Activated T-helper 2 cell treated with anti-CD3 and anti-CD28 coated beads, Interferon-gamma antibody, Interleukin-2, Interleukin-4, amounts not matched to agents 10 μg/mL and 5 μg/mL and 100 μg/mL, durations not matched to agents 14 hours and 24 hours and 36 hours (primary cell): ENCODE measurements at regions not wholly inside any gene's neighbourhood (a gene's known extent, or its start where the extent isn't known, plus 50 kb on each side); places are given as distances from the start of the nearest gene placed in this dataset.
"Not testable (repeated sequence)": the region's sequence is repeated elsewhere in the genome, so short reads cannot be mapped to it uniquely, and the experiment has no call there.

Source experiments
- DNase-seq: peaks from one replicate; pipeline ENCODE4 v3.0.0; 2021; ENCODE audit warnings: low spot score
- H3K27ac Mint-ChIP-seq: one replicate; pipeline ENCODE4 v1.8.0; 2021; ENCODE audit warnings: mixed read lengths
- H3K27me3 Mint-ChIP-seq: one replicate; pipeline ENCODE4 v1.8.0; 2021; ENCODE audit warnings: low read depth, mixed read lengths
- H3K36me3 Mint-ChIP-seq: one replicate; pipeline ENCODE4 v1.8.0; 2021; ENCODE audit warnings: low read depth, mixed read lengths
- H3K4me1 Mint-ChIP-seq: one replicate; pipeline ENCODE4 v1.8.0; 2021; ENCODE audit warnings: low read depth, mixed read lengths
- H3K4me3 Mint-ChIP-seq: one replicate; pipeline ENCODE4 v1.8.0; 2021; ENCODE audit warnings: low read depth, mild to moderate bottlenecking, moderate library complexity, mixed read lengths
- H3K9me3 Mint-ChIP-seq: one replicate; pipeline ENCODE4 v1.8.0; 2021; ENCODE audit warnings: mixed read lengths
- intact Hi-C: fragments of 100-400 bp; cut with micrococcal nuclease; formaldehyde crosslinking; loops from one replicate; pipeline ENCODE4 v1.15.1; 2023

DNA sequence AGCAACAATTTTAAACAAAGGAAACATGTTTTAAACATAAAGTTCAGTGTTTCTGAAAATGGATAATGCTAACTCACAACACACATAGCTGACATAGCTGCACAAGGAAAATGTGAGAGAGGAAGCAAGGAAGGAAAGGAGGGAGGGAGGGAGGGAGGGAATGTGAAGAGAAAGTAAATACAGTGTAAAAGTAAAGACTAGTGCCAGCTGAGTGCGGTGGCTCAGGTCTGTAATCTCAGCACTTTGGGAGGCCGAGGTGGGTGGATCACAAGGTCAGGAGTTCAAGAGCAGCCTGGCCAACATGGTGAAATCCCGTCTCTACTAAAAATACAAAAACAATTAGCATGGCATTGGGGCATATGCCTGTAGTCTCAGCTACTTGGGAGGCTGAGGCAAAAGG is 373.7 kb upstream of the CXADR start:
- intact Hi-C loops, H3K27ac Mint-ChIP-seq, H3K36me3 Mint-ChIP-seq, H3K4me1 Mint-ChIP-seq, DNase-seq, H3K27me3 Mint-ChIP-seq: not testable (repeated sequence)
- peak overlapping the region; percentile 18 for H3K4me3 Mint-ChIP-seq
- peaks cover 33% of the 10 kb centered on the region for H3K9me3 Mint-ChIP-seq

DNA sequence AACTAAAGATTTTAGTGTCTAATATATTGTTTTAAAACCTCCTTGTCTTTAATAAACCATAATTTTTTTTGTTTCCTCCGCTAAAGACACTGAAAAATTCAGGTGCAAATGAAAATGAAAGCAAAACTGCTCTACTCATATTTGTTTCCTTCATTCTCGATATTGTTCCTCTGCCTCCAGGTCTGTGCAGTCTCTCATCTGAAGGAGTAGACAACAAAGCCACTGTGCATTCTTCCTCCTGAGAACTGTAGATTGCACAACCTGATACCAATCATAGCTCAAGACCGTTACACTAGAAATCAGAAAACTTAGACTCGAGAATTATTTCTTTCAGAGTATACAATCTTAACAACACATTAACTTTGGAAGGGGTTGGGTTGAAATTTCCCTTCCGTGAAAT is 373.1 kb upstream of the CXADR start:
- Mint-ChIP-seq H3K9me3 (peaks cover 33% of the 10 kb centered on the region), H3K27me3 (no peaks in the 10 kb centered on the region), H3K27ac (no peak overlapping the region), H3K4me3 (peak overlapping the region; percentile 65), H3K36me3 (no peaks in the 10 kb centered on the region), H3K4me1 (peaks cover 2% of the 10 kb centered on the region)
- no peak for DNase-seq
- intact Hi-C loops, result loop anchor here (10.0 kb wide), 1 partner anchor 65 kb away; no protein-coding TSS in a partner anchor

DNA sequence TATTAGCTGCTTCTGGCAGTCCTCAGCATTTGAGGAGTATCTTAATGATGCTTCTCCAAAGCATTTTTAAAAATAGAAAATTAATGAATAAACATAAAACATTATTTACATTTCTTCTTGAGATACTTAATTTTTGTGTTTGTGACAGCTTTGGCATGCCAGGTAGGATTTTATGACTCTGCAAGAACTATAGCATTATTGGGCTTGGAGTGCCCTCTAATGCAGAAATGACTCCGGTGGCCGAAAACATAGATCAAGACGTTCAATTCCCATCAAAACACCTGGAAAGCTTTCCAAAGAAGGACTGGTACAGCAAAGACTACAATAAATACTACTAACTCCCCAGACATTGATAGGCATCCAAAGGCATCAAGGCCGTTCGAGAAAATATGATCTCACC is 366.4 kb upstream of the CXADR start:
- H3K4me3 Mint-ChIP-seq, result no peak overlapping the region

DNA sequence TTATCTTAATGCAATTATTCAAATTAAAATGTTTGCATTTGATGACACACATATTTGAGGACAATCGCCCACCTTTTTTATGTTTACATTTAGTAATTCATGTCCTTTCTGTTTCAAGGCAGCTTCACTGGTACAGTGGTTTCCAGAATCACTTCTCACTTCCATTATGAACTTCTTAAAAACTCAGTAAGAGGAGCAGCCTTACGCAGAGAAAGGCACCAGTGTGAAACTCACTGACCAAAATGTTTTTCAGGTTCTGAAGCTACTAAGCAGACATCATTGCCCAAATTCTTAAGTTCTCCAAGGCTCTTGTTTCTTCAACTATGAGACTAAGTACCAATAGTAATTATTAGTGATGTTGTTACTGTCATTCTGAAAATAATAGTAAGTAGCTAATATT is 353.1 kb upstream of the CXADR start:
- DNase-seq, result no peak
- intact Hi-C loops, result no loop called here
- Mint-ChIP-seq H3K27me3 (no peaks in the 10 kb centered on the region), H3K36me3 (no peaks in the 10 kb centered on the region), H3K4me1 (no peaks in the 10 kb centered on the region), H3K9me3 (peaks cover 20% of the 10 kb centered on the region), H3K4me3 (no peak overlapping the region), H3K27ac (no peak overlapping the region)

More for the DNA sequence above, 366.4 kb upstream of the CXADR start:
- no peaks in the 10 kb centered on the region for H3K27me3 Mint-ChIP-seq
- no peaks in the 10 kb centered on the region for H3K4me1 Mint-ChIP-seq
- peaks cover 34% of the 10 kb centered on the region for H3K9me3 Mint-ChIP-seq
- no peak for DNase-seq
- intact Hi-C loops, result loop anchor here (10.0 kb wide), 1 partner anchor 58 kb away; no protein-coding TSS in a partner anchor
- no peak overlapping the region for H3K27ac Mint-ChIP-seq
- no peaks in the 10 kb centered on the region for H3K36me3 Mint-ChIP-seq

DNA sequence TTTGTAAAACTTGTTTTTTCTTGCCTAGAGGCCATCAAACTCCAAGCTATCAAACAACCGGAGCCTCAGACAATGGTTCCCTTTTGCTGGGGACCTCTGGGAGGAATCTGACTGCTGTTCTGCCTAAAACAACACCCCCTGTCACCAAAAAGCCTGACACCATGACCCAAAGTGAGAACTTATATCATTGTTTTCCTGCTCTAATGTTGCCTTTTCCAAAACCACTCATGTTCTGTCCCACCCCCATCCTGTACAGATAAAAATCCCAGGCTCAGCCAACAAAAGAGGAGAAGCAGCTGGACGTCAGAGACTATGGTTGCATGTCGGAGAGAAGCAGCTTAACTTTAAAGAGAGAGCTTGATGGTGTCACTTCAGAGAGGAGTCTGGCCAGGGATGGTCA is 327.2 kb upstream of the CXADR start:
- Mint-ChIP-seq H3K27me3 (no peaks in the 10 kb centered on the region), H3K27ac (no peak overlapping the region), H3K9me3 (peaks cover 64% of the 10 kb centered on the region), H3K4me3 (no peak overlapping the region), H3K36me3 (no peaks in the 10 kb centered on the region), H3K4me1 (no peaks in the 10 kb centered on the region)
- no peak for DNase-seq
- intact Hi-C loops, result no loop called here

DNA sequence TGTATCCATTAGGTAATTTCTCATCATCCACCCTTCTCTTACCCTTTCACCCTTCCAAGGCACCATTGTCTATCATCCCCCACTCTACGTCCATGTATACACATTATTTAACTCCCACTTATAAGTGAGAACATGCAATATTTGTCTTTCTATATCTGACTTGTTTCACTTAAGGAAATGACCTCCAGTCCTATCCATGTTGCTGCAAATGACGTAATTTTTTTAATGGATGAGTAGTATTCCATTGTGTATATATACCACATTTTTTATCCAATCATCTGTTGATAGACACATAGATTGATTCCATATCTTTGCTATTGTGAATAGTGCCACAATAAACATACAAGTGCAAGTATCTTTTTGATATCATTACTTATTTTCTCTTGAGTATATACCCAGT is 322.9 kb upstream of the CXADR start:
- peaks cover 70% of the 10 kb centered on the region for H3K9me3 Mint-ChIP-seq
- no peak overlapping the region for H3K27ac Mint-ChIP-seq
- no peaks in the 10 kb centered on the region for H3K27me3 Mint-ChIP-seq
- intact Hi-C loops, result no loop called here
- DNase-seq, result no peak
- no peaks in the 10 kb centered on the region for H3K36me3 Mint-ChIP-seq
- H3K4me1 Mint-ChIP-seq, result no peaks in the 10 kb centered on the region
- H3K4me3 Mint-ChIP-seq, result no peak overlapping the region

DNA sequence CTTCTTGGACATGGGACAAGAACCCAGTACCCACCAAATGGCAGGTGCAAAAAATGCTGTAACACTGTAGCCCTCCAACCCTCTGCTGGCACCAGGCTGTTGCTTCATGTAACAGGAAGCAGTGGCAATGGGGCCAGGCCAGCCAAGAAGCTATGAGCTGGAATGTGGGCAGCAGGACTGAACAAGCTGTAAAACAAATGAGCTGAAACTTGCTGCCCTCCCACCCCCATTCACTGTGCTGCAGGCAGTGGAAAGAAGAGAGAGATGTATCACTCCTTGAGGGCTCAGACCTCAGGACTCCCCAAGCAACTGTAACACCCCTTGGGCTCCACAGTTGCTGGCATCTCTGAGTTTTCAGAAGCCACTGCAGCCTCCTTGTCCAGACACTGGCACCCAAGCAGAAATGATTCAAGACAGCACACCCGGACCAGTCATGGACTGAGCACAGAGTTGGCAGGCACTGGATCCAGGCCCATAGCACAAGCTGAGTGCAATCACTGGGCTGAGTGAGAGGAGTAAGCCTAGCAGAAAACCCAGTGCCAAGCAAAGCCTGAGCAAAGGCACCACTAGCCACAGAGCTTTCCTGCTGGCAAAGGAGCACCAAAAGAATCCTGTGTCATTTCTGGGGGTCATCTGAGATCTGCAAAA is 321.4 kb upstream of the CXADR start:
- H3K27me3 Mint-ChIP-seq, result no peaks in the 10 kb centered on the region
- intact Hi-C loops, result no loop called here
- no peaks in the 10 kb centered on the region for H3K4me1 Mint-ChIP-seq
- H3K4me3 Mint-ChIP-seq, result no peak overlapping the region
- no peak overlapping the region for H3K27ac Mint-ChIP-seq
- no peak for DNase-seq
- H3K36me3 Mint-ChIP-seq, result no peaks in the 10 kb centered on the region
- H3K9me3 Mint-ChIP-seq, result peaks cover 65% of the 10 kb centered on the region

DNA sequence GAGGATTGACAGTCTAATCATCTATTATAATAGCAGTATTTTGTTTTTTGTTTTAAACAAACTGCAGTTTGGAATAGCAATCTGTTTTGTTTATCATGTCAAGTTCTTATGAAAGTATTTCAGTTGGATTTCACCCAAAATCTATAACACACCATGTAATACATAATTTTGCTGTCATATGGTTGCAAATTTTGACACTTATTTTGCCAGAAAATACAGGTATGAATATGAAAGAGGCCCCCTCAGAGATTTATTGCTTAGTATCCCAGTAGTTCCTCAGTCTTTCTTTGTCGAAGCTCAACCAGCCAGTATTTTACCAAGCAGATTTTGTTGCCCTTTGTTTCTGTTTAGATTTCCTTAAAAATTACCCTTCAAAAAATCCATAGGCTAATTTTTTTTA is 317.5 kb upstream of the CXADR start:
- no peak overlapping the region for H3K27ac Mint-ChIP-seq
- intact Hi-C loops, result no loop called here
- no peaks in the 10 kb centered on the region for H3K27me3 Mint-ChIP-seq
- no peak overlapping the region for H3K4me3 Mint-ChIP-seq
- DNase-seq, result no peak
- H3K9me3 Mint-ChIP-seq, result peaks cover 57% of the 10 kb centered on the region
- no peaks in the 10 kb centered on the region for H3K36me3 Mint-ChIP-seq
- H3K4me1 Mint-ChIP-seq, result no peaks in the 10 kb centered on the region

DNA sequence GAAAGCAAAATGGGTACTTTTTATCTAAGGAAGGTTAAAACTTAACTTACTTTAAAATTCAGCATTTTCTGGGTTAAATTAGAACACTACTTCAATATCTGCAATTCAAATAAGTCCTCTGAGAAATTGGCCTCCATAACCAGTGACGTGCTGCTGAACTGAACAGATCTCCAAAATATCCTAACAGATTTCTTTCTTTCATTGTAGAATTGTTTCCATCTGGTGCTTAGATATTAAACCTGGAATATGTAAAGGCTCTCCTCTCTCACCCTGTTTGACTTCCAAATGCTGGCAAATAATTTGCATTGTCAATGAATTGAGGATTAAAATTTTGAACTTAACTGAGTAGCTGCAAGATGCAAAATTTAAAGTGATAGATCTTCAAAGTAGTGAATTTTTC is 316.9 kb upstream of the CXADR start:
- Mint-ChIP-seq H3K4me3 (no peak overlapping the region), H3K27ac (no peak overlapping the region)

DNA sequence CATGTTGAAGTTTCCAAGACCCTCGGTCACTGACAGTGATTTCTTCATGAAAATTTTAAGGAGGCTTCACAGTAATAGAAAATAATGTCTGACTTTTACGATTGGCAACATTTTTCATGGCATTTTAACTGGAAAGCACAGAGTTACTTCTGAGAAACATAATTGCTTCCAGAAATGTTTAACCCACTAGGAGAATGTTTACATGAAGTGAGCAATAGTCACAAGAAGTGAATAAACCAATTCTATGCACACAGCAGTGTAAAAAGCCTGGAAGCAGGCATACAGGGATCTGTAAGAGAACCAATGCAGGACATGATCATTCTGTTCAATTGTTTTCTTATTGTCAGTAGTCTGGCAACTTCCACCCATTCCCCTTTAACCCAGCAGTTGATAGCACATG is 316.2 kb upstream of the CXADR start:
- Mint-ChIP-seq H3K27ac (no peak overlapping the region), H3K27me3 (no peaks in the 10 kb centered on the region), H3K4me1 (no peaks in the 10 kb centered on the region), H3K9me3 (peaks cover 60% of the 10 kb centered on the region), H3K36me3 (no peaks in the 10 kb centered on the region), H3K4me3 (no peak overlapping the region)
- intact Hi-C loops, result no loop called here
- no peak for DNase-seq

More for the DNA sequence above, 316.9 kb upstream of the CXADR start:
- Mint-ChIP-seq H3K4me1 (no peaks in the 10 kb centered on the region), H3K36me3 (no peaks in the 10 kb centered on the region), H3K27me3 (no peaks in the 10 kb centered on the region), H3K9me3 (peaks cover 57% of the 10 kb centered on the region)
- intact Hi-C loops, result no loop called here
- no peak for DNase-seq

DNA sequence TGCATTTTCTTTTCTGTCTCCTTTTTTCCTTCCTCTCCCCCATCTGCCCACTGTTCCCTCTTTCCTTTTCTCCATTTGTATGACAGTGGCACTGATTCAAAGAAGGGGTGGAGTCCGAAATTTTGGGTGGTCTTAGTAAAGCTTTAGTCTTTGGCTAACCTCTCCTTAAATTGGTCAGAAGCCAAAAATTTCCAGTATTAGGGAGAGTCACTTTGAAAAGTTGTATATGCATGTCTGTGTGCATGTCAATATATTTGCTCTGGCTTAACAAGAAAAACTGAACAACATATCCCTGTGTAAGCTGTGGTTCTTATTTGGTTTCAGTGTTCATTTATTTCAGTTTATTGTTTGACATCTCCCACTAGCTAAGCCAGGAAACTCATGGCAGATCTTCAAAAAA is 314.8 kb upstream of the CXADR start:
- H3K4me3 Mint-ChIP-seq, result no peak overlapping the region
- intact Hi-C loops, result no loop called here
- no peaks in the 10 kb centered on the region for H3K4me1 Mint-ChIP-seq
- H3K27ac Mint-ChIP-seq, result no peak overlapping the region
- no peaks in the 10 kb centered on the region for H3K27me3 Mint-ChIP-seq
- H3K36me3 Mint-ChIP-seq, result no peaks in the 10 kb centered on the region
- peaks cover 63% of the 10 kb centered on the region for H3K9me3 Mint-ChIP-seq
- DNase-seq, result no peak

DNA sequence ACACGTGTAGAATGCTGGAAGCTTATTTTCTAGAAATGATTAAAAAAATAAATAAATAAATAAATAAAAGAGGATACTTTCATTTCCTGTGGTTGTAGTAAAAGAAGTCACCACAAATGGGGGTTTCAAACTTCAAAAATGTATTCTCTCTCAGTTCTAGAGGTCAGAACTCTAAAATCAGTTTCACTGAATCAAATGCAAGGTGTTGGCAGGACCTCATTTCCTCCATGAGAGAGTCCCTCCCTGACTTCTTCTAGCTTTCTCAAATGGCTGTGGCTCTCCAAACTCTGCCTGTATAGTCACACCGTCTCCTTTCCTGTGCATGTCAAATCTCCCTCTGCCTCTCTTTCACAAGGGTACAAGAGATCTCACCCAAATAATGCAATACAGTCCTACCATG is 312.6 kb upstream of the CXADR start:
- no peak overlapping the region for H3K27ac Mint-ChIP-seq
- peaks cover 66% of the 10 kb centered on the region for H3K9me3 Mint-ChIP-seq
- no peaks in the 10 kb centered on the region for H3K4me1 Mint-ChIP-seq
- H3K36me3 Mint-ChIP-seq, result no peaks in the 10 kb centered on the region
- no peak overlapping the region for H3K4me3 Mint-ChIP-seq
- no peak for DNase-seq
- intact Hi-C loops, result loop anchor here (10.0 kb wide), 1 partner anchor 55 kb away; no protein-coding TSS in a partner anchor
- no peaks in the 10 kb centered on the region for H3K27me3 Mint-ChIP-seq

DNA sequence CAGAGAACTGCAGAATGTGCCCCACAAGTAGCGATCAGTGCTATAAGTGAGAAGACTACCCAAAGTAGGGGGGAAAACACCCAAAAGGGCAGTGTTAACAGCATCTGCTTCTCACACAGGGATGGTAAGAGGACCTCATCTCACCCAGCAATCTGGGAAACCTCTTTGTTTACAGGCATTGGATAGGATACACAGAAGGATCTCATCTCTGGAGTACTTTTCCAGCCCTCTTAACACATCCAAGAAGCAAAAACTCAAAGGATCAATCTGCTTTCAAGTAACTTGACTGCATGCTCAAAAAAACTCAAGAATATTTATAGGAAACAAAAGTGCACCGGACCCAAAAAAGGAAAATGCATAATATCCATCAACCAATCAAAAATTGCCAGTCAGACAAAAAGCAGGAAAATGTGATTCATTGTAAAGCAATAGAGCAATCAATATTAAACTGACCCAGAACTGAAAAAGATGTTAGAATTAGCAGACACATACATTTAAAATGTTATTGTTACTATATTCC is 311.0 kb upstream of the CXADR start:
- no peaks in the 10 kb centered on the region for H3K4me1 Mint-ChIP-seq
- DNase-seq, result no peak
- intact Hi-C loops, result loop anchor here (10.0 kb wide), 1 partner anchor 57 kb away; no protein-coding TSS in a partner anchor
- no peaks in the 10 kb centered on the region for H3K36me3 Mint-ChIP-seq
- H3K9me3 Mint-ChIP-seq, result peaks cover 66% of the 10 kb centered on the region
- no peak overlapping the region for H3K27ac Mint-ChIP-seq
- no peak overlapping the region for H3K4me3 Mint-ChIP-seq
- no peaks in the 10 kb centered on the region for H3K27me3 Mint-ChIP-seq
